ENCODE measurements at regions not wholly inside any gene's neighbourhood (a gene's known extent, or its start where the extent isn't known, plus 50 kb on each side); places are given as distances from the start of the nearest gene placed in this dataset.

DNA sequence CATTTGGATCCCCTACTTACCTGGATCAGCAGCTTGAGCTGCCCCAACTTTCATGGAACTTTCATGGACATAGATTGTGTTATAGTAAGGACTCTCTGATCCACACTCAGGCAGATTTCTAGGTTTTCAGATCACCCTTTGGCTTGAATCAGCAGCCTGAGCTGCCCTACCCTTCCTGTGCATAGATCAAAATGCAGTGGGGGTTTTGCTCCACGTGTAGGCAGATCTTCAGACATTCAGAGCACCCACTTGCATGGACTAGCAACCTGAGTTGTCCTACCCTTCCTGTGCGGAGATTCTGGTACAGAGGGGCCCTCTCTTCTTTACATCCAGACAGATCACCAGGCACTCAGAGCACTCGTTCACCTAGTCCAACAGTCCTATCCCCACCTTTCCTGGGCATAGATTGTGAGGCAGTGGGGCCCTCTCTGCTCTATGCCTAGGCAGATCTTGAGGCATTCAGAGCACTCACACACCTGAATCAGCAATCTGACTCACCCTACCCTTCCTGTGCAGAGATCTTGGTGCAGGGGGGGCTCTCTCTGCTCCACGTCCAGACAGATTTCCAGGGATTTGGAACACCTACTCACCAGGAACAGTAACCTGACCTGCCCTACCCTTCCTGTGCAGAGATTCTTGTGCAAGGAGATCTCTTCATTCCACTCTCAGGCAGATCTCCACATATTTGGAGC, 705.2 kb upstream of the NRSN1 start:
- Histone ChIP-seq H3K9me3 (no peaks in the 10 kb centered on the region), H3K4me1 (no peaks in the 10 kb centered on the region), H3K27ac (no peak overlapping the region), H3K4me3 (no peak overlapping the region), H3K36me3 (no peaks in the 10 kb centered on the region), H3K27me3 (no peaks in the 10 kb centered on the region)
- no peak for TF ChIP-seq POLR2AphosphoS5 (IDR thresholded peaks at IDR 0.05)
- TF ChIP-seq, protein P1, sequence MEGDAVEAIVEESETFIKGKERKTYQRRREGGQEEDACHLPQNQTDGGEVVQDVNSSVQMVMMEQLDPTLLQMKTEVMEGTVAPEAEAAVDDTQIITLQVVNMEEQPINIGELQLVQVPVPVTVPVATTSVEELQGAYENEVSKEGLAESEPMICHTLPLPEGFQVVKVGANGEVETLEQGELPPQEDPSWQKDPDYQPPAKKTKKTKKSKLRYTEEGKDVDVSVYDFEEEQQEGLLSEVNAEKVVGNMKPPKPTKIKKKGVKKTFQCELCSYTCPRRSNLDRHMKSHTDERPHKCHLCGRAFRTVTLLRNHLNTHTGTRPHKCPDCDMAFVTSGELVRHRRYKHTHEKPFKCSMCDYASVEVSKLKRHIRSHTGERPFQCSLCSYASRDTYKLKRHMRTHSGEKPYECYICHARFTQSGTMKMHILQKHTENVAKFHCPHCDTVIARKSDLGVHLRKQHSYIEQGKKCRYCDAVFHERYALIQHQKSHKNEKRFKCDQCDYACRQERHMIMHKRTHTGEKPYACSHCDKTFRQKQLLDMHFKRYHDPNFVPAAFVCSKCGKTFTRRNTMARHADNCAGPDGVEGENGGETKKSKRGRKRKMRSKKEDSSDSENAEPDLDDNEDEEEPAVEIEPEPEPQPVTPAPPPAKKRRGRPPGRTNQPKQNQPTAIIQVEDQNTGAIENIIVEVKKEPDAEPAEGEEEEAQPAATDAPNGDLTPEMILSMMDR (IDR thresholded peaks at IDR 0.05), result no peak
- no peak for TF ChIP-seq EP300 (IDR thresholded peaks at IDR 0.05; ENCODE audit: low read depth)
- TF ChIP-seq POLR2A (IDR thresholded peaks at IDR 0.05), result no peak
- 74 to 100% methylated on average over 1 to 4 of the region's 4 CpGs for WGBS, 2 donors (ENCODE audit: low coverage in 1 of 2)
- DNase-seq, result no peak
- intact Hi-C loops (cut with DNase I; ENCODE audit: low total_unique reads) (no loop called here), in situ Hi-C loops (cut with MboI; ENCODE audit: low pct_ligation_motif_present in 1 of 4, low pct_unique_long_range_greater_than_20kb in 1 of 4, low sequenced_read_pairs in 3 of 4) (no loop called here)

DNA sequence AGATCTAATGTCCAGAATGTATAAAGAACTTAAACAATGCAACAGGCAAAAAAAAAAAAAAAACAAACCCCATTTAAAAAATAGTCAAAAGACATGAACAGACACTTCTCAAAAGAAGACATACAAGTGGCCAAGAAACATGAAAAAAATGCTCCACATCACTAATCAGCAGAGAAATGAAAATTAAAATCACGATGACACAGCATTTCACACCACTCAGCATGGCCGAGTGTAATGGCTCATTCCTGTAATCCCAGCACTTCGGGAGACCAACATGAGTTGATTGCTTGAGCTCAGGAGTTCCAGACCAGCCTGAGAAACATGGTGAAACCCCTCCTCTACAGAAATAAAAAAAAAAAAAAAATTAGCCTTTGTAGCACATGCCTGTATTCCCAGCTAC, 701.4 kb upstream of the NRSN1 start:
- Histone ChIP-seq H3K9me3 (no peaks in the 10 kb centered on the region), H3K4me3 (no peak overlapping the region), H3K4me1 (no peaks in the 10 kb centered on the region), H3K27ac (no peak overlapping the region), H3K36me3 (no peaks in the 10 kb centered on the region), H3K27me3 (no peaks in the 10 kb centered on the region)
- TF ChIP-seq, protein P1 (IDR thresholded peaks at IDR 0.05), result no peak
- no peak for TF ChIP-seq POLR2A (IDR thresholded peaks at IDR 0.05)
- TF ChIP-seq EP300 (IDR thresholded peaks at IDR 0.05; ENCODE audit: low read depth), result no peak
- no peak for TF ChIP-seq POLR2AphosphoS5 (IDR thresholded peaks at IDR 0.05)
- 83 to 85% methylated on average over 3 of the region's 3 CpGs for WGBS, 2 donors (ENCODE audit: low coverage in 1 of 2)
- DNase-seq, result no peak
- intact Hi-C loops (cut with DNase I; ENCODE audit: low total_unique reads) (no loop called here), in situ Hi-C loops (cut with MboI; ENCODE audit: low pct_ligation_motif_present in 1 of 4, low pct_unique_long_range_greater_than_20kb in 1 of 4, low sequenced_read_pairs in 3 of 4) (no loop called here)

DNA sequence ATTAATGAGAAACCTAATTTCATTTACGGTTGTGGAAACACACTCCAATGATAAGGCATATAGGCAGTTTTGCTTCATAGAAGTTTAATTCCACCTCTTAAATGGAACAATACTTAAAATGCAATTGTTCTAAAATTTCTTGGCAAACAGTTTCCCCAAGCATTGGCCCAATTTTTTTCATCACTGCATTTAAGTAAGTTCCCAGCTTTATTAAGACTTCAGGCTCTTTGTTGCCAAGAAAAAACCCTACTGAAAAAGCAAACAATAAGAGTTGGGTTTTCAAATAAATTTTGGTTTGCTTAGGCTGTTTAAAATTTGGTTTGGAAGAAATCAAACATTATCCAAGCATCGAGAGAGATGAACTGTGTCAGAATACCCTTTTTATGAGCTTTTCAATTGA, 690.9 kb upstream of the NRSN1 start:
- Histone ChIP-seq H3K9me3 (no peaks in the 10 kb centered on the region), H3K27ac (no peak overlapping the region), H3K4me1 (no peaks in the 10 kb centered on the region), H3K4me3 (no peak overlapping the region), H3K36me3 (no peaks in the 10 kb centered on the region), H3K27me3 (no peaks in the 10 kb centered on the region)
- 35 to 54% methylated on average over 2 of the region's 2 CpGs for WGBS, 2 donors (ENCODE audit: low coverage in 1 of 2)
- in situ Hi-C loops (cut with MboI; ENCODE audit: low pct_ligation_motif_present in 1 of 4, low pct_unique_long_range_greater_than_20kb in 1 of 4, low sequenced_read_pairs in 3 of 4) (no loop called here), intact Hi-C loops (cut with DNase I; ENCODE audit: low total_unique reads) (no loop called here)
- DNase-seq, result no peak
- no peak for TF ChIP-seq EP300 (IDR thresholded peaks at IDR 0.05; ENCODE audit: low read depth)
- TF ChIP-seq, protein P1 (IDR thresholded peaks at IDR 0.05), result no peak
- no peak for TF ChIP-seq POLR2A (IDR thresholded peaks at IDR 0.05)
- TF ChIP-seq POLR2AphosphoS5 (IDR thresholded peaks at IDR 0.05), result no peak

DNA sequence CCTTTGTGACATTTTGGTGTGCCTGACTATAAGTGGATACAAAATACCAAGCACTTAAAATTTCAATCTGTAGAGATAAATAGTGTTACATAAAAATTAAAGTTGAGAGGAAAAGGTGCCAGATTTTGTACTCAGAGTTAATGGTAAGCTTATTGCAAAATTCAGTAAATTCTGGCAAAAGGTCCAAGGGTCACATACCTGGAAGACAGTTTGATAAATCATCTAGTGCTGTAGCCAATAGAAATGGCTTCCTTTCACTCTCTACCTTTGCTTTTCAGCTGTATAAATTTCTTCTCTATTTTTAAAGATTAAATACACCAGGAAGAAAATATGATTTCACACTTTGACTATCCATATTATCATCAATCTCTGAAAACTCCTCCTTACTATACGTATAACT, 690.2 kb upstream of the NRSN1 start:
- in situ Hi-C loops (cut with MboI; ENCODE audit: low pct_ligation_motif_present in 1 of 4, low pct_unique_long_range_greater_than_20kb in 1 of 4, low sequenced_read_pairs in 3 of 4) (no loop called here), intact Hi-C loops (cut with DNase I; ENCODE audit: low total_unique reads) (no loop called here)
- Histone ChIP-seq H3K36me3 (no peaks in the 10 kb centered on the region), H3K9me3 (no peaks in the 10 kb centered on the region), H3K27ac (no peak overlapping the region), H3K4me3 (no peak overlapping the region), H3K27me3 (no peaks in the 10 kb centered on the region), H3K4me1 (no peaks in the 10 kb centered on the region)
- WGBS, 2 donors (ENCODE audit: low coverage in 1 of 2), result 91 to 93% methylated on average over 1 of the region's 1 CpG
- TF ChIP-seq EP300 (IDR thresholded peaks at IDR 0.05; ENCODE audit: low read depth) (no peak), POLR2A (IDR thresholded peaks at IDR 0.05) (no peak), POLR2AphosphoS5 (IDR thresholded peaks at IDR 0.05) (no peak)
- TF ChIP-seq, protein P1 (IDR thresholded peaks at IDR 0.05), result no peak
- no peak for DNase-seq

All from transverse colon (tissue), 4 donors.